ENCODE measurements at regions not wholly inside any gene's neighbourhood (a gene's known extent, or its start where the extent isn't known, plus 50 kb on each side); places are given as distances from the start of the nearest gene placed in this dataset.

- no peak for DNase-seq
These were observed 2207.0 kb downstream of the ARAP2 start for GRCh38 chr4:34037280-34037679.

DNA sequence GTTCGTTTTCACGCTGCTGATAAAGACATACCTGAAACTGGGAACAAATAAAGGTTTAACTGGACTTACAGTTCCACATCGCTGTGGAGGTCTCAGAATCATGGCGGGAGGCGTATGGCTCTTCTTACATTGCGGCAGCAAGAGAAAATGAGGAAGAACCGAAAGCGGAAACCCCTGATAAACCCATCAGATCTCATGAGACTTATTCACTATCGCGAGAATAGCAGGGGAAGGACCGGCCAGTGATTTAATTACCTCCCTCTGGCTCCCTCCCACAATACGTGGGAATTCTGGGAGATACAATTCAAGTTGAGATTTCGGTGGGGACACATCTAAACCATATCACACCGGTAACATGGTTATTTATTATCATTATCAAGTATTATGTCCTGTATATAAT is 2204.5 kb downstream of the ARAP2 start:
- no peak for DNase-seq

DNA sequence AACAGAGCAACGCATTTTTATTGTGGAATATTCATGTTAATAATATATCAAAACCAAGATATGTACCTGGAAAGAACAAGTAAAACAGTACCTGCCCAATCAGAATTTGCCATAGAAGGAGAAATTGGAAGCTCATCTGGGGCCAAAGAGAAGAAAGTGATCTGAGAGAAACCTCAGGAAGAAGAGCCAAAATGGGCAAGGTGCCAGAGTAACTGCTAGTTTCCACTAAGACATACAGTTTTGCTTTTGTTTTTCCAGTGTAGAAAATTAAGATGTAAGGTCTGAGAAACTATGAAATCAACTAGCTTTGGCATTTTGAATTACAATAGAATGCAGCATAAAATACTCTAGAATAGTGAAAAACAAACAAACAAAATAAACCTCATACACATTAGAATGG is 2201.2 kb downstream of the ARAP2 start:
- no peak for DNase-seq

GRCh38 chr4:34046580-34046979 is 2197.7 kb downstream of the ARAP2 start:
- no peak for DNase-seq

GRCh38 chr4:34047363-34047762 is 2197.0 kb downstream of the ARAP2 start:
- no peak for DNase-seq

- no peak for DNase-seq
These were observed 2178.2 kb downstream of the ARAP2 start for GRCh38 chr4:34066126-34066525.

DNA sequence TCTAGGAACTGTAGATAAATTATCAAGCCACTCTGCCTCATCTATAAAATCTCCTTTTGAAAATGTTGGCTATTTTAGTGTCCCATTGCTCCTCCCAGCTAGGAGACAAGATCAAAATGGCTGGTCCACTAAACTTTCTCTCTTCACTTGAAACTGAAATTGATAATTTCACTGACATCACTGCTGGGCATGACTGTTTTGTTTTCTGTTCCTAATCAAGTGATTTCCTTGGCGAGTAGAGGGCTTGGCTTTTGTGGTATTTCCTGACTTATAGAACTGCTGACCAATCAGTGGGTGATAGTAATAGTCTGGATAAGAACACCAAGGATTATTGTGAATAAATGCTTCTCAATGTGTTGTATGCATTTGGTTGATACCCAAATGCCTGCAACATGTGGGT is 2152.9 kb downstream of the ARAP2 start:
- DNase-seq = no peak

- no peak for DNase-seq
These were observed 2150.2 kb downstream of the ARAP2 start for GRCh38 chr4:34094114-34094513.

- DNase-seq = no peak
These were observed 2139.0 kb downstream of the ARAP2 start for GRCh38 chr4:34105311-34105710.

DNA sequence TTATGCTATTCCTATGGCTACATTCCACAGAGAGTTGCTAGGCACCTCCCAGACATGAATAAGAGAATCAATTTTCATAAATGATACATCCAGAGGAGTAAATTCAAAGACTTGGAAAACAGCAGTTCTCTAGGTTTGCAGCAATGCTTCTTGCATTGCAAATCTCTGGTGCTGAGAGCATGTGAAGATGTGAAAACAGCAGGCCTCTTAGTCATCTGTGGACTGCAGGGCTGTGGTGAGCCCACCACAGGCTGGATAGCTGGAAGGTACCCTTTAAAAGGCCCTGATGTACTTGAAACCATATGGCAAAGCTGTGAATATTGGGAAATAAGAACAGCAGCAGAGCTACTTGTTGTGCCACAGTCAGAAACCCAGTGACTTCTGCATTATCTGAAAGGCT is 2135.9 kb downstream of the ARAP2 start:
- DNase-seq = no peak

DNA sequence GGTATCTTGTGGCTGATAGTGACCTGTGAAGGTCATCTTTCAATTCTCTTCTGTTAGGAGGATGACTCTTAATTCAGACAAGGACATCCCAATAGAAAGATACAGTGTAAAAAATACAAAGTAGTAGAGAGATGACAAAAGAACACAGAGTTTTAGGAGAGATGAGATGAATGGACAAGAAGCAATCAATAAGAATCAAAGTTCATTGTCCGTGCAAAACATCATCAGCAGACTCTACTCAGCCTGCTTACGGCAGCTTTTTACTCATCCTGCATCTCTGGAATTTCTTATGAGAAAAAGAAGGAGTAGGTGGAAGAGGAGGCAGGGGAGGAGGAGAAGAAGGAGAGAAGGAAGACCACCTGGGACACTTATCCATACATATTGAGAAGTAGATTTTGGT is 2131.7 kb downstream of the ARAP2 start:
- no peak for DNase-seq

DNA sequence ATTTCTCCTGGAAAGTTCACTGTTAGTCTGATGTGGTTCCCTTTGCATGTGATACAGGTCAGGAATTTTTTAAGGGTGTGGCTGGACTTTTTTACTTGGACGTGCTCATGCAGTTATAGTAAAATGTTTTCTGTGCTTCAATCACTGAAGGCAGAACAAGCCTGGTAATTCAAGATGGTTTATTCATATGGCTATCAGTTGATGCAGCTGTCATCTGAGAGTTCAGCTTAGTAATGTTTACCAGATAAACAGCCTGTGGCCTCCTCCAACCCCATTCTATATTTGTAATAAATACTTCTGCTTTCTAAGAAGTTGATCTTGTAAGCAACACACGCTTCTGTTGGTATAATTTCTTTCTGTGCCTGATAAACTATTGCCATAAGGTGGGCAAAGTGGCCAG is 2105.9 kb downstream of the ARAP2 start:
- DNase-seq = no peak

DNA sequence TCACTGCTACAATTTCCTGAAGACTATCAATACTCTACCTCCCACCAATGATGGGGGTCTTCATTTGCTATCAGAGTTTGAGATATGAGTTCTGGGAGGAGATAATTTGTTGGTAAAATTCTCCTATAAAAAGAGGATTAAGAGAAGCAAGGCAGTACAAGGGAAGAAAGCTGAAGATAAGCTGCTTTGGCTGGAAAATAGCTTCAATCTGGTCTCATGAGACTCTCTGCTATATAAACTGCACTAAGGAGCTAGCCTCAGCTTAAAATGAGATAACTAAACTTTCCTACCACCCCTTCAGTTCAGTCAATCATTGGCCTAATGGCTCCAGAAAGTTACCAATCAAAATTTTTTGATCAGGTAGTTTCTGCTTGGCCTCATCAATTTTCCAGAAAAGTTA is 2105.0 kb downstream of the ARAP2 start:
- no peak for DNase-seq

DNA sequence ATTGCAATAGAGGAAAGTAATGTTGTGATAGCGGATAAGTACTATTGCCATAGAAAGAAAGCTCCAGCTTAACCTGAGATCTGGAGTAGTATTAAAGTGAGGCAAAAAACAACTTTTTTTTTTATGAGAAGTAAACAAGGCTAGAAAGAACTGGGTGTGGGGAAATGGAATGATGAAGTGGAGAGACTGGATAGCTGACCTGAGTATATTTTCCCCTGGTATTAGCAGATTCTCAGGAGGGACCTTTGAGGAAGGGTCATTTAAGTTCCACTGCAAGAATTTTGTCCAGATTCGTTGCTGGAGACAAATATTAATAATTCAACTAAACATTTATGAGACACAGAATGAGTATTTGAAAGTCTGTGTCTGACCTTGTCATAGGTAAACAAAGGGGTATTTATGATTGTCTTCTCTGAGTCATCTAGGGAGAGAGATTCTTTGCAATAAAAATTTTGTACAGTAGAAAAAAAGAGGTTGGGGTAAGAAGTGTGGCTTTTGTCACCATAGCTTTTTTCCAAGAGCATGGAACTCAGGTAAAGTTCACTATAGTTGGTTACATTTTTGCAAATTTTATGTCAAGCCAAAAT is 2095.9 kb downstream of the ARAP2 start:
- DNase-seq = no peak

DNA sequence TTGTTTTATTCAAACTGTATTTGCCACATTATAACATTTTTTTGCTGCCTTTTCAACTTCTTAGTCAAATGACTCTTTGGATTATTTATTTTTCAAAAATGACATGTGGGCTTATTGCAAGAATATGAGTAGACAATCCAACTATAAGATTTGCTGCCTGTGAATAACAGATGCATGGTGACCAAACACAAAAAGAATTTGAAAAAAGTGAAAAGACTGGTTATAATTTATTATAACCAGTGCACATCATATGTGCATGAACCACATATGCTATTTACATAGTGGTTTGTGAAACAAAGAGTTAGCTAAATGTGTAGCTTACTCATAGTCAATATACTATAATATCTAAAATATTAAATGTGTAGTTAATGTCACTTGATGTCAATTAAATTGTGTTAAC is 2086.8 kb downstream of the ARAP2 start:
- no peak for DNase-seq

DNA sequence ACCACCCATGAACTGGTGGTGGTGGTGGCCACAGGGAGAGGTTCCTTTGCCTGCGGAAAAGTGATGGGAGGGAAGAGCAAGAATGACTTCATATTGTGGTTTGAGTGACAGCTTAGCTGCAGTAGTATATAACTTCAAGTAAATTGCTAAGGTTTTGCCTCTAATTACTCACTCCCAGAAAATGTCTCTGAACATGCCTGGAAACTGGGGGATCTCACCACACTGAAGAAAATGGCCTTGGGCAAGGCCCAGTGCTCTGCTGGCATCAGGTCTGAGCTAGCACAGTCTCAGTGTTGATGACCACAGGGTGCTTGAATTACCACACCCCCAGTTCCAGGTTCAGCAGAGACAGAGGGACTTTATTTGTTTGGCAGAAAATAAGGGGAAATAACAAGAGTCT is 2085.4 kb downstream of the ARAP2 start:
- no peak for DNase-seq

DNA sequence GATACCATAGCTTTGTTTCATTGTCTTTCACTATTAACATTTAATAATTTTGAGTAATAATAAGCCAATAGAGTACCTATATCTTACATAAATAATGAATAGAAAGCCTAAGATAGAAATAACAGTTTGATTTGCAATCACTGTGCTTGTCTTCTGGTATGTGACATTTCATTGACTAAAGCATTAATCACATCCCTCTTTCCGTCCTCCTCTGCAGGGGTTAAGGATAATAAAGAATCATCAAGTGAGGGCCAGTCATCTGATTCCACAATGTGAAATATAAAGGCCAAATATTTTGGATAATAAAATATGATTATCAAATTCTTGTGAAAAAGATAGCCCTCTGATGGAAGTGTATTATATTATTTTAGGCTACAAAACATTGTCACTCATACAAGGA is 2073.4 kb downstream of the ARAP2 start:
- DNase-seq = no peak

DNA sequence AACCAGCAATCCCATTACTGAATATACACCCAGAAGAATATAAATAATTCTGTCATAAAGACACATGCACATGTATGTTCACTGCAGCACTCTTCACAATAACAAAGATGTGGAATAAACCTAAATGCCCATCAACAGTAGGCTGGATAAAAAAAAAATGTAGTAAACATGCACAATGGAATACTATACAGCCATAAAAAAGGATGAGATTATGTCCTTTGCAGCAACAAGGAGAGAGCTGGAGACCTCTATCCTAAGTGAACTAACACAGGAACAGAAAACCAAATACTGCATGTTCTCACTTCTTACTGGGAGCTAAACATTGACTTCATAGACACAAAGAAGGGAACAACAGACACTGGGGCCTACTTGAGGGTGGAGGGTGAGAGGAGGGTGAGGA is 2067.7 kb downstream of the ARAP2 start:
- no peak for DNase-seq

GRCh38 chr4:34178476-34178875 is 2065.8 kb downstream of the ARAP2 start:
- DNase-seq = no peak

- no peak for DNase-seq
These were observed 2062.9 kb downstream of the ARAP2 start for GRCh38 chr4:34181311-34181841.

- no peak for DNase-seq
These were observed 2062.4 kb downstream of the ARAP2 start for GRCh38 chr4:34181891-34182290.

- no peak for DNase-seq
These were observed 2062.0 kb downstream of the ARAP2 start for GRCh38 chr4:34182306-34182705.

DNA sequence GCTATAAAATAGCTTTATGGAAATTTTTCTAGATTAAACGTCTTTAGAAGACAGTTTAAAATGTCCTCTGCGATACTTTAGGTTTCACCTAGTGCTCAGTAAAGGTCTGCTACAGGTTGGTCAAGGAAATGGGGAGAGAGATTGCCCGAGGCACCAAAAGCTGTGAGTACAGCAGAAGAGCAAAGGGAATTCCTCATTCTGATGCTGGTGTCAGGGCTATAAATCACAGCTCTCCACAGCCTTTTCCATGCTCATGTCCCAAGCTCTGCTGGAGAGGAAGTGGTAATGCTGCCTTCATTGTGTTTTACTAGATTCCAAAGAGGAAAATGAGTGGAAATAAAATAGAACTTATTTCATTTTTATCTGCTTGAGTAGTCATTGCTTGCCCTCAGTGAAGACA is 2060.4 kb downstream of the ARAP2 start:
- no peak for DNase-seq

DNA sequence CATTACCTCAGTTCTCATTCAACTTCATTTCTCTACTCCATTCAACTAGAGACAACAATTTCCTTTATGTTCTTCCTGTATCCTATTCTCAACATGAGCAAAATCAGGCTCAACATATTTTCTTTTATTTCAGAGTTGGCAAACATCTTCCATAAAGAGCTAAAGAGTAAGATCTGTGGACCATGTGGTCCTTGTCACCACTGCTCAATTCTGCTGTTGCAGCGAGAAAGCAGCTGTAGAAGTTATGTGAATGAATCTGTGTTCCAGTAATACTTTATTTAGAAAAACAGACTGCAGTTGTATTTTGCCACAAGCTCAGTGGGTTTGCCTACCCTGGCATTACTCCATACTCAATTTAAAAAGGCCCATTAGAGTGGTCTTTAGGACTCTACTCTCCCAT is 2057.3 kb downstream of the ARAP2 start:
- no peak for DNase-seq

GRCh38 chr4:34191443-34191842 is 2052.9 kb downstream of the ARAP2 start:
- no peak for DNase-seq
